ENCODE measurements at regions not wholly inside any gene's neighbourhood (a gene's known extent, or its start where the extent isn't known, plus 50 kb on each side); places are given as distances from the start of the nearest gene placed in this dataset.
"Not testable (repeated sequence)": the region's sequence is repeated elsewhere in the genome, so short reads cannot be mapped to it uniquely, and the experiment has no call there.

- no peak for DNase-seq (ENCODE audit: low read depth)
- H3K4me3 ChIP-seq (ENCODE audit: low read depth, low read length): no peak overlapping the region
- TF ChIP-seq CTCF (IDR thresholded peaks at IDR 0.05; ENCODE audit: insufficient read depth, low read length): no peak
Measured at GRCh38 chr3:161647936-161648470, 151.4 kb downstream of the OTOL1 start.

DNA sequence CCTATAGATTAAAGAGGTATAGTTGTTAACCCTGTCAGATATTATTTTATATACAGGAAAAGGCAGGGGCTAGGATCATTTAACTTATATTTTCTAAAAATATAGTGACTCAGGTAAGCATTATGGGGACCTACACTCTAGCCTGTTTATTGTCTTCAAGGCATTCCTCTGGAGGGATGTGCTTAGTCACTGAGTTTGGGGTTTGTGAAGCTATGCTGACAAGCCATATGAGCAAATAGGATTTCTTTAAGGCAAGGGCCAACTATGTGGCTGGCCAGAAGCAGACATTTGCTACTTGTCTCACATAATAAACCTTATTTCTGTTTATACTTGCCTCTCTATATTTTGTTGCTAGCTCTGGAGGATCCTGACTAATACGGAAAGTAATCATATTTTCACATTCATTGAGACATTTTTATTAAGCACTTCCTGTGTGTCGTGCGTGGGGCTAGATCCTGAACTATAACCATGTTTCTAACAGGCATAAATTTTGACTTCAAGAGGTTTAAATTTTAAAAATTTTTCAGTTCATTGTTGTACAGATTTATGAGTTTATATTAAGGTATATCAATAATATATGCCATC is 153.4 kb downstream of the OTOL1 start:
- no peak for DNase-seq (ENCODE audit: low read depth)
- no peak for TF ChIP-seq CTCF (IDR thresholded peaks at IDR 0.05; ENCODE audit: insufficient read depth, low read length)
- no peak overlapping the region for H3K4me3 ChIP-seq (ENCODE audit: low read depth, low read length)

- no peak for TF ChIP-seq CTCF (IDR thresholded peaks at IDR 0.05; ENCODE audit: insufficient read depth, low read length)
Measured at GRCh38 chr3:161657786-161658185, 161.2 kb downstream of the OTOL1 start.

GRCh38 chr3:161671141-161671540 is 174.5 kb downstream of the OTOL1 start:
- DNase-seq (ENCODE audit: low read depth): no peak
- no peak overlapping the region for H3K4me3 ChIP-seq (ENCODE audit: low read depth, low read length)
- TF ChIP-seq CTCF (IDR thresholded peaks at IDR 0.05; ENCODE audit: insufficient read depth, low read length): no peak

More at GRCh38 chr3:161657786-161658185, 161.2 kb downstream of the OTOL1 start:
- DNase-seq (ENCODE audit: low read depth): no peak
- H3K4me3 ChIP-seq (ENCODE audit: low read depth, low read length): no peak overlapping the region

- TF ChIP-seq CTCF (IDR thresholded peaks at IDR 0.05; ENCODE audit: insufficient read depth, low read length): no peak
- no peak for DNase-seq (ENCODE audit: low read depth)
- no peak overlapping the region for H3K4me3 ChIP-seq (ENCODE audit: low read depth, low read length)
Measured at GRCh38 chr3:161672478-161672877, 175.9 kb downstream of the OTOL1 start.

DNA sequence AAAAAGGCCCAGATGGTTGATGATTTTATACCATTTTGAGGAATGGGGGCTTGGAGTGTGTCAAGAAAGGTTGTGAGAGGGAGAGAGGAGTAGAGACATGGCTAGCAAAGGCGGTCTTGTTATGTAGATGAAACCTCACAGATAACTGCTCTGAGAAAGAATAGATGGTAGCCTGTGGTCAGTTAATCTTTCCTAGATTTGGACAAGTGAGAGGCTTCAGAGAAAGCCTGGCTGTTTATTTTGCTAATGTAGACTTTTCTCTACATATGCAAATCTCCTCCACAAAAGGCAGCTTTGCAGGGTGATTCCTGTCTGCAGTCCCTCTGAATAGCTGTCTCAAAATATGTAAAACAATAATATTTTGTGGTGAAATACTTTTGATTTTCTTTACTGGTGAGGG is 177.3 kb downstream of the OTOL1 start:
- H3K4me3 ChIP-seq (ENCODE audit: low read depth, low read length): no peak overlapping the region
- no peak for DNase-seq (ENCODE audit: low read depth)
- TF ChIP-seq CTCF (IDR thresholded peaks at IDR 0.05; ENCODE audit: insufficient read depth, low read length): no peak

- H3K4me3 ChIP-seq (ENCODE audit: low read depth, low read length): no peak overlapping the region
- no peak for DNase-seq (ENCODE audit: low read depth)
- no peak for TF ChIP-seq CTCF (IDR thresholded peaks at IDR 0.05; ENCODE audit: insufficient read depth, low read length)
Measured at GRCh38 chr3:161674402-161674801, 177.8 kb downstream of the OTOL1 start.

GRCh38 chr3:161681831-161682230 is 185.2 kb downstream of the OTOL1 start:
- H3K4me3 ChIP-seq (ENCODE audit: low read depth, low read length); DNase-seq (ENCODE audit: low read depth): not testable (repeated sequence)

Measured in fibroblast of the aortic adventitia (primary cell).